Right cardiac atrium (tissue), 5 donors: ENCODE measurements at regions not wholly inside any gene's neighbourhood (a gene's known extent, or its start where the extent isn't known, plus 50 kb on each side); places are given as distances from the start of the nearest gene placed in this dataset.

Source experiments
- ATAC-seq, 2 donors: fragments of 200-7000 bp; cut with Tn5 transposase; one replicate each; pipeline versions ENCODE4 v1.8.0 to v1.9.1; 2020; ENCODE audit warnings: moderate library complexity in 2 of 2, mild to moderate bottlenecking in 1 of 2
- DNase-seq, 3 donors: peaks; one replicate each; pipeline ENCODE4 v3.0.0-alpha.2; 2020
- H3K27ac ChIP-seq: one replicate; pipeline ENCODE4 v1.5.1; 2013; ENCODE audit warnings: mild to moderate bottlenecking, low read length, control low read depth, moderate library complexity
- H3K27me3 ChIP-seq: one replicate; pipeline ENCODE4 v1.6.1; 2013; ENCODE audit not compliant: control insufficient read depth, insufficient read depth
- H3K4me1 ChIP-seq: one replicate; pipeline ENCODE4 v1.6.1; 2013; ENCODE audit warnings: low read length; ENCODE audit not compliant: control insufficient read depth, insufficient read depth
- H3K4me3 ChIP-seq: one replicate; pipeline ENCODE4 v1.5.1; 2013; ENCODE audit warnings: low read length, control low read depth
- H3K9me3 ChIP-seq: one replicate; pipeline ENCODE4 v1.6.1; 2013; ENCODE audit warnings: low read length; ENCODE audit not compliant: control insufficient read depth
- WGBS: extraction: QIAGEN DNeasy Blood & Tissue Kit; methylation state at CpG from one replicate; pipeline ENCODE4 v1.1.7; 2013; 5-methylcytosine and 5-hydroxymethylcytosine counted together
- intact Hi-C, 4 donors: fragments of 100-400 bp; cut with DNase I; formaldehyde crosslinking; loops; one replicate each; pipeline versions ENCODE4 v1.11.0 to v1.14.0; 2022 to 2023
- donor health status: healthy with polysubstance abuse.
- donor health status: DM: no; HTN: yes; CAD: no.
- donor health status: DM: no; HTN: no; CAD: no.
- donor health status: DM: no; HTN: yes; CAD: no; lungs with severe emphysema.
- donor health status: DM: yes; HTN: yes; CAD: no.

- ATAC-seq = peak; percentile 22 to 38
- intact Hi-C loops = no loop called here
These were observed 365.5 kb upstream of the ESRRG start for GRCh38 chr1:217088521-217089284.

GRCh38 chr1:217088011-217088410 is 364.8 kb upstream of the ESRRG start:
- intact Hi-C loops = no loop called here
- no peaks in the 10 kb centered on the region for H3K4me1 ChIP-seq

More at GRCh38 chr1:217088521-217089284, 365.5 kb upstream of the ESRRG start:
- H3K27me3 ChIP-seq = no peaks in the 10 kb centered on the region
- no peak for DNase-seq
- H3K4me1 ChIP-seq = no peaks in the 10 kb centered on the region
- peak overlapping the region; percentile 94 for H3K4me3 ChIP-seq
- no peaks in the 10 kb centered on the region for H3K9me3 ChIP-seq
- 17% methylated on average over 13 of the region's 13 CpGs for WGBS
- peak overlapping the region; percentile 95 for H3K27ac ChIP-seq

GRCh38 chr1:217079584-217079983 is 356.4 kb upstream of the ESRRG start:
- Histone ChIP-seq H3K27me3 (no peaks in the 10 kb centered on the region), H3K9me3 (no peaks in the 10 kb centered on the region), H3K4me3 (no peak overlapping the region), H3K4me1 (no peaks in the 10 kb centered on the region), H3K27ac (no peak overlapping the region)
- no peak for ATAC-seq
- 84% methylated on average over 3 of the region's 3 CpGs for WGBS
- intact Hi-C loops = no loop called here
- DNase-seq = no peak

More at GRCh38 chr1:217088011-217088410, 364.8 kb upstream of the ESRRG start:
- ATAC-seq (no peak), DNase-seq (no peak)
- 35% methylated on average over 3 of the region's 3 CpGs for WGBS
- no peaks in the 10 kb centered on the region for H3K27me3 ChIP-seq
- peak overlapping the region; percentile 94 for H3K4me3 ChIP-seq
- H3K27ac ChIP-seq = no peak overlapping the region
- H3K9me3 ChIP-seq = no peaks in the 10 kb centered on the region

- Histone ChIP-seq H3K4me3 (no peak overlapping the region), H3K27me3 (no peaks in the 10 kb centered on the region), H3K9me3 (no peaks in the 10 kb centered on the region), H3K4me1 (no peaks in the 10 kb centered on the region), H3K27ac (no peak overlapping the region)
- 63% methylated on average over 1 of the region's 1 CpG for WGBS
- ATAC-seq (no peak), DNase-seq (no peak)
- intact Hi-C loops = no loop called here
These were observed 355.7 kb upstream of the ESRRG start for GRCh38 chr1:217078959-217079358.

- Histone ChIP-seq H3K4me1 (no peaks in the 10 kb centered on the region), H3K9me3 (no peaks in the 10 kb centered on the region), H3K27me3 (no peaks in the 10 kb centered on the region), H3K27ac (peak overlapping the region; percentile 7), H3K4me3 (peak overlapping the region; percentile 44)
- ATAC-seq (peak; percentile 51 to 72), DNase-seq (no peak)
- WGBS = 32% methylated on average over 5 of the region's 5 CpGs
- intact Hi-C loops = no loop called here
These were observed 355.0 kb upstream of the ESRRG start for GRCh38 chr1:217078078-217078690.

- WGBS = 65% methylated on average over 3 of the region's 3 CpGs
- no peaks in the 10 kb centered on the region for H3K4me1 ChIP-seq
- H3K27me3 ChIP-seq = no peaks in the 10 kb centered on the region
- no peaks in the 10 kb centered on the region for H3K9me3 ChIP-seq
- peak overlapping the region; percentile 61 for H3K27ac ChIP-seq
- DNase-seq (no peak), ATAC-seq (no peak)
- H3K4me3 ChIP-seq = peak overlapping the region; percentile 44
- intact Hi-C loops = no loop called here
These were observed 354.2 kb upstream of the ESRRG start for GRCh38 chr1:217077426-217077825.

- ATAC-seq (no peak), DNase-seq (no peak)
- Histone ChIP-seq H3K9me3 (no peaks in the 10 kb centered on the region), H3K27me3 (no peaks in the 10 kb centered on the region), H3K4me1 (no peaks in the 10 kb centered on the region), H3K27ac (peak overlapping the region; percentile 56), H3K4me3 (peak overlapping the region; percentile 44)
- intact Hi-C loops = no loop called here
- WGBS = 31% methylated on average over 2 of the region's 2 CpGs
These were observed 353.7 kb upstream of the ESRRG start for GRCh38 chr1:217076902-217077301.

GRCh38 chr1:217072926-217073325 is 349.7 kb upstream of the ESRRG start:
- 50% methylated on average over 1 of the region's 1 CpG for WGBS
- H3K27ac ChIP-seq = no peak overlapping the region
- DNase-seq (no peak), ATAC-seq (no peak)
- H3K27me3 ChIP-seq = no peaks in the 10 kb centered on the region
- intact Hi-C loops = no loop called here
- H3K9me3 ChIP-seq = no peaks in the 10 kb centered on the region
- no peaks in the 10 kb centered on the region for H3K4me1 ChIP-seq
- no peak overlapping the region for H3K4me3 ChIP-seq

- intact Hi-C loops = no loop called here
- H3K27me3 ChIP-seq = no peaks in the 10 kb centered on the region
- H3K4me3 ChIP-seq = no peak overlapping the region
- no peaks in the 10 kb centered on the region for H3K4me1 ChIP-seq
- no peaks in the 10 kb centered on the region for H3K9me3 ChIP-seq
- no peak overlapping the region for H3K27ac ChIP-seq
- ATAC-seq (no peak), DNase-seq (no peak)
- whole genome bisulfite sequencing = 90% methylated on average over 1 of the region's 1 CpG
These were observed 344.4 kb upstream of the ESRRG start for GRCh38 chr1:217067642-217068041.

- no peak for DNase-seq
- Histone ChIP-seq H3K27ac (no peak overlapping the region), H3K27me3 (no peaks in the 10 kb centered on the region), H3K9me3 (no peaks in the 10 kb centered on the region), H3K4me3 (no peak overlapping the region), H3K4me1 (no peaks in the 10 kb centered on the region)
- WGBS = 87% methylated on average over 3 of the region's 3 CpGs
- intact Hi-C loops = no loop called here
- ATAC-seq = no peak
These were observed 343.6 kb upstream of the ESRRG start for GRCh38 chr1:217066794-217067193.

- Histone ChIP-seq H3K4me1 (no peaks in the 10 kb centered on the region), H3K9me3 (no peaks in the 10 kb centered on the region), H3K4me3 (no peak overlapping the region), H3K27ac (peak overlapping the region; percentile 43), H3K27me3 (no peaks in the 10 kb centered on the region)
- WGBS = 41% methylated on average over 6 of the region's 6 CpGs
- DNase-seq (no peak), ATAC-seq (peak; percentile 37 to 56)
- intact Hi-C loops = no loop called here
These were observed 340.1 kb upstream of the ESRRG start for GRCh38 chr1:217063172-217063908.
